Omental fat pad (tissue), 3 donors: ENCODE measurements at regions not wholly inside any gene's neighbourhood (a gene's known extent, or its start where the extent isn't known, plus 50 kb on each side); places are given as distances from the start of the nearest gene placed in this dataset.

ENCODE experiments used
- ATAC-seq: fragments of 150-250 bp; one replicate; pipeline ENCODE4 v1.9.1; 2016; ENCODE audit warnings: mild to moderate bottlenecking, moderate library complexity; ENCODE audit not compliant: low FRiP score
- DNase-seq: peaks from one replicate; pipeline ENCODE4 v3.0.0-alpha.2; 2019; ENCODE audit warnings: low spot score
- CTCF ChIP-seq, 3 donors: fragments of 450-650 bp; IDR thresholded peaks; one replicate each; pipeline ENCODE4 v1.5.1; 2016 to 2017; ENCODE audit warnings: antibody characterized with exemption in 3 of 3, mild to moderate bottlenecking in 3 of 3, moderate library complexity in 2 of 3

- ATAC-seq (no peak), DNase-seq (no peak)
- TF ChIP-seq CTCF (IDR thresholded peaks at IDR 0.05): no peak
These were observed 62.4 kb upstream of the PCBD1 start for GRCh38 chr10:70950801-70951200.

GRCh38 chr10:70952401-70952800 lies 64.0 kb upstream of the PCBD1 start:
- ATAC-seq (no peak), DNase-seq (no peak)
- no peak for TF ChIP-seq CTCF (IDR thresholded peaks at IDR 0.05)

- no peak for DNase-seq
- no peak for ATAC-seq
- no peak for TF ChIP-seq CTCF (IDR thresholded peaks at IDR 0.05)
These were observed 64.6 kb upstream of the PCBD1 start for GRCh38 chr10:70952921-70953320.

GRCh38 chr10:70954381-70955176 lies 66.2 kb upstream of the PCBD1 start:
- ATAC-seq: no peak
- no peak for TF ChIP-seq CTCF (IDR thresholded peaks at IDR 0.05)
- DNase-seq: no peak

GRCh38 chr10:70956029-70956759 lies 67.8 kb upstream of the PCBD1 start:
- DNase-seq (no peak), ATAC-seq (no peak)
- TF ChIP-seq CTCF (IDR thresholded peaks at IDR 0.05): no peak

GRCh38 chr10:70958396-70958795 lies 70.0 kb upstream of the PCBD1 start:
- DNase-seq (no peak), ATAC-seq (no peak)
- no peak for TF ChIP-seq CTCF (IDR thresholded peaks at IDR 0.05)

- no peak for ATAC-seq
- no peak for DNase-seq
These were observed 72.0 kb upstream of the PCBD1 start for GRCh38 chr10:70960316-70960715.

More at GRCh38 chr10:70960316-70960715, 72.0 kb upstream of the PCBD1 start:
- TF ChIP-seq CTCF (IDR thresholded peaks at IDR 0.05): no peak
